Activated B cell treated with CpG ODN at 0.5 μM for 24 hours (primary cell): ENCODE measurements at regions not wholly inside any gene's neighbourhood (a gene's known extent, or its start where the extent isn't known, plus 50 kb on each side); places are given as distances from the start of the nearest gene placed in this dataset.

Source experiments
- ATAC-seq: fragments of 200-7000 bp; cut with Tn5 transposase; one replicate; pipeline ENCODE4 v1.10.0; 2021; ENCODE audit warnings: low read depth, mild to moderate bottlenecking, moderate library complexity
- CTCF ChIA-PET: fragments of 350-600 bp; sonication (Branson Sonifier 250); formaldehyde crosslinking; loops from one replicate; lab custom pipeline; 2021; ENCODE audit warnings: antibody characterized with exemption; lab: Charles Lee
- POLR2A ChIA-PET: fragments of 350-600 bp; sonication (Branson Sonifier 250); formaldehyde crosslinking; loops from one replicate; lab custom pipeline; 2021; ENCODE audit warnings: antibody characterized with exemption; lab: Charles Lee
- DNase-seq: peaks from one replicate; pipeline ENCODE4 v3.0.0; 2022
- H3K27ac Mint-ChIP-seq: one replicate; pipeline ENCODE4 v1.8.0; 2020; ENCODE audit warnings: mixed read lengths
- H3K27me3 Mint-ChIP-seq: one replicate; pipeline ENCODE4 v1.8.0; 2021; ENCODE audit warnings: mixed read lengths
- H3K36me3 Mint-ChIP-seq: one replicate; pipeline ENCODE4 v1.8.0; 2021; ENCODE audit warnings: low read depth, mixed read lengths
- H3K4me1 Mint-ChIP-seq: one replicate; pipeline ENCODE4 v1.8.0; 2021; ENCODE audit warnings: mixed read lengths
- H3K4me3 Mint-ChIP-seq: one replicate; pipeline ENCODE4 v1.8.0; 2020; ENCODE audit warnings: mild to moderate bottlenecking, mixed read lengths
- H3K9me3 Mint-ChIP-seq: one replicate; pipeline ENCODE4 v1.8.0; 2020; ENCODE audit warnings: mixed read lengths
- CTCF ChIP-seq: fragments of 200-600 bp; IDR thresholded peaks from one replicate; pipeline ENCODE4 v1.8.0; 2022; ENCODE audit warnings: antibody characterized with exemption, mild to moderate bottlenecking
- intact Hi-C: fragments of 100-400 bp; cut with micrococcal nuclease; formaldehyde crosslinking; loops from one replicate; pipeline ENCODE4 v1.15.1; 2024

GRCh38 chr2:103419506-103419905 lies 657.7 kb downstream of the TMEM182 start:
- H3K27me3 Mint-ChIP-seq: no peaks in the 10 kb centered on the region
- H3K4me3 Mint-ChIP-seq: no peak overlapping the region
- TF ChIP-seq CTCF: no peak
- DNase-seq (no peak), ATAC-seq (no peak)
- H3K4me1 Mint-ChIP-seq: no peaks in the 10 kb centered on the region
- POLR2A ChIA-PET: no interaction called here
- no peaks in the 10 kb centered on the region for H3K36me3 Mint-ChIP-seq
- no peak overlapping the region for H3K27ac Mint-ChIP-seq
- H3K9me3 Mint-ChIP-seq: peaks cover 6% of the 10 kb centered on the region
- CTCF ChIA-PET: no interaction called here
- intact Hi-C loops: no loop called here

DNA sequence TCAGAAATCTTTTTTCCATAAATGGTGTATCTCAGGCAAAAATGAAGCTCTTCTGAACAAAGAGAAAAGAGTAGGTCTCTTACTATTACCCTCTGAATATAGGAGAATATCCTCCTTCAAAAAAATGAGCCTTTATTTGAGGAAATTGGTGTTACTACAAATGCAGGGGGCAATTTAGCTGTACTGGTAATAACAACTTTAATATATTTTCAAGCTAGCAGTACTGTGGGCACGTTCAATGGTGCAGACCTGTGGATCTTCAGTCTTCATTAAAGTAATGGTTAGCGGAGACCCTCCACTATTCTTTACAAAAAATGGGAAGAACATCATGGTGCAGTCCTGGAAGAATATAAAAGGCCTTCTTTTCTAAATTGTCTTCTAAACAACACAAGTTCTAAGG lies 661.3 kb downstream of the TMEM182 start:
- intact Hi-C loops: no loop called here
- Mint-ChIP-seq H3K4me3 (no peak overlapping the region), H3K9me3 (no peaks in the 10 kb centered on the region), H3K27me3 (no peaks in the 10 kb centered on the region), H3K4me1 (no peaks in the 10 kb centered on the region), H3K36me3 (no peaks in the 10 kb centered on the region), H3K27ac (no peak overlapping the region)
- ChIA-PET CTCF (no interaction called here), POLR2A (no interaction called here)
- DNase-seq (no peak), ATAC-seq (no peak)
- TF ChIP-seq CTCF: no peak

DNA sequence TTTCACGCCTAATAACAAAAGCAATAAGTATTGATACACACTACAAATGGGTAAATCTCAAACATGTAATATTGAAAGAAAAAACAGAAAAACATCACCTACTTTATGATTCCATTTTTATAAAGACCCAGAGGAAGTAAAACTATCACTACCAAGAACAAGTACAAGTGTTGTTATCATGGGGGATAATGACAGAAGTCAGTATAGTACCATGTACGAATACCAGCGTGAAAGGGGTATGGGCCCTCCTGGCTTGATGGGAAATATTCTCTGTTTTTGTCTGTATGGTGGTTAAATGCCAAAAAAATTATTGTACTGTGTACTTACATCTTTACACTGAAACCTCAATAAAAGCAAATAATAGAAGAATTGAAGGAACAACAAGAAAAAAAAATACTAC lies 665.7 kb downstream of the TMEM182 start:
- DNase-seq (no peak), ATAC-seq (no peak)
- CTCF ChIA-PET: no interaction called here
- Mint-ChIP-seq H3K27me3 (no peaks in the 10 kb centered on the region), H3K4me1 (no peaks in the 10 kb centered on the region), H3K27ac (no peak overlapping the region), H3K9me3 (peaks cover 2% of the 10 kb centered on the region), H3K4me3 (no peak overlapping the region), H3K36me3 (no peaks in the 10 kb centered on the region)
- POLR2A ChIA-PET: no interaction called here
- intact Hi-C loops: no loop called here
- TF ChIP-seq CTCF: no peak

DNA sequence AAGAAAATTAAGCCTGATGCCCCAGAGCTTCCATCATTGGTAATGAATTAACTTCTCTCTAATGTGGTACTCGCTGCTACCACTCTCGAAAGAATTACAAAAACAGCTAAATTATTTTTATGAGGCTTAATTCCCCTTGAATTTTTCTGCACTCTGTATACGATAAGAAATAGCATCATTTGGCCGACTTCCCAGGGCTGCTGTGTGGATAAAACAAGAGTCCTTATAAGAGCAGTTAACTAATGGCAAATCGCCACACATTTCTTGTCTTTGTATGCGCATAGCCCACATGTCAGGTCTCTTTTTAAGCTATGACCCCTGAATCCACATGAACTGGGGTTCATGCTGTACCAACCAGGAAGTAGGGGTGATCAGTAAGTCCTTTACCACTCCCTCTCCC lies 668.4 kb downstream of the TMEM182 start:
- no peaks in the 10 kb centered on the region for H3K36me3 Mint-ChIP-seq
- intact Hi-C loops: no loop called here
- ATAC-seq: no peak
- ChIA-PET POLR2A (no interaction called here), CTCF (no interaction called here)
- no peak overlapping the region for H3K27ac Mint-ChIP-seq
- H3K4me3 Mint-ChIP-seq: no peak overlapping the region
- no peaks in the 10 kb centered on the region for H3K4me1 Mint-ChIP-seq
- DNase-seq: no peak
- peaks cover 8% of the 10 kb centered on the region for H3K9me3 Mint-ChIP-seq
- no peak for TF ChIP-seq CTCF
- H3K27me3 Mint-ChIP-seq: no peaks in the 10 kb centered on the region

GRCh38 chr2:103435010-103435409 lies 673.2 kb downstream of the TMEM182 start:
- CTCF ChIA-PET: no interaction called here
- ATAC-seq (no peak), DNase-seq (no peak)
- POLR2A ChIA-PET: no interaction called here
- intact Hi-C loops: no loop called here
- H3K27me3 Mint-ChIP-seq: no peaks in the 10 kb centered on the region
- H3K9me3 Mint-ChIP-seq: peaks cover 10% of the 10 kb centered on the region
- no peak for TF ChIP-seq CTCF
- H3K4me1 Mint-ChIP-seq: no peaks in the 10 kb centered on the region
- no peak overlapping the region for H3K4me3 Mint-ChIP-seq
- H3K27ac Mint-ChIP-seq: no peak overlapping the region
- no peaks in the 10 kb centered on the region for H3K36me3 Mint-ChIP-seq
